WI38 (cell line): ENCODE measurements at regions not wholly inside any gene's neighbourhood (a gene's known extent, or its start where the extent isn't known, plus 50 kb on each side); places are given as distances from the start of the nearest gene placed in this dataset.

Experiments used
- H3K4me3 ChIP-seq: 2 replicates; pipeline ENCODE4 v1.5.1; 2011; ENCODE audit warnings: low read depth, mild to moderate bottlenecking, control low read depth, low read length
- TF ChIP-seq, protein P1 (sequence below): IDR thresholded peaks from 2 replicates; pipeline ENCODE4 v1.5.1; 2012; ENCODE audit warnings: low read depth, mild to moderate bottlenecking, control low read depth, low read length

DNA sequence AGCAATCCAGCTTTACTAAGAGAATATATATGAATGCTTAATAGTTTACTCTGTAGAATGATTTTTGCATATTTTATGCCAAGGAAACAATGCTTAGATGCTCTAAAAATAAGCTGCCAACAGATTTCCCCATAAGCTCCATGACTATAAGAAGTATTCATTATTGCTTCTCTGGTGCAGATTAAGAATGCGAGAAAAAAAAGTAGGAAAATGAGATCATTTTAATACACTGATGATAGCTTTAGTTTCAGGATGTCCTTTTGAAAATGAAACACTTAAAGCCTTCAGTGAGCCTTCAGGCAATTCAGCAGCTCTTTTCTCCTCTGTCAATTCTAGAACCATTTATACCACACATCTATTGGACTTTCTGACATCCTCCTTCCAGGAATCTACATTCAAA is 735.0 kb upstream of the POT1 start:
- TF ChIP-seq, protein P1, sequence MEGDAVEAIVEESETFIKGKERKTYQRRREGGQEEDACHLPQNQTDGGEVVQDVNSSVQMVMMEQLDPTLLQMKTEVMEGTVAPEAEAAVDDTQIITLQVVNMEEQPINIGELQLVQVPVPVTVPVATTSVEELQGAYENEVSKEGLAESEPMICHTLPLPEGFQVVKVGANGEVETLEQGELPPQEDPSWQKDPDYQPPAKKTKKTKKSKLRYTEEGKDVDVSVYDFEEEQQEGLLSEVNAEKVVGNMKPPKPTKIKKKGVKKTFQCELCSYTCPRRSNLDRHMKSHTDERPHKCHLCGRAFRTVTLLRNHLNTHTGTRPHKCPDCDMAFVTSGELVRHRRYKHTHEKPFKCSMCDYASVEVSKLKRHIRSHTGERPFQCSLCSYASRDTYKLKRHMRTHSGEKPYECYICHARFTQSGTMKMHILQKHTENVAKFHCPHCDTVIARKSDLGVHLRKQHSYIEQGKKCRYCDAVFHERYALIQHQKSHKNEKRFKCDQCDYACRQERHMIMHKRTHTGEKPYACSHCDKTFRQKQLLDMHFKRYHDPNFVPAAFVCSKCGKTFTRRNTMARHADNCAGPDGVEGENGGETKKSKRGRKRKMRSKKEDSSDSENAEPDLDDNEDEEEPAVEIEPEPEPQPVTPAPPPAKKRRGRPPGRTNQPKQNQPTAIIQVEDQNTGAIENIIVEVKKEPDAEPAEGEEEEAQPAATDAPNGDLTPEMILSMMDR: no peak
- H3K4me3 ChIP-seq: no peak overlapping the region

DNA sequence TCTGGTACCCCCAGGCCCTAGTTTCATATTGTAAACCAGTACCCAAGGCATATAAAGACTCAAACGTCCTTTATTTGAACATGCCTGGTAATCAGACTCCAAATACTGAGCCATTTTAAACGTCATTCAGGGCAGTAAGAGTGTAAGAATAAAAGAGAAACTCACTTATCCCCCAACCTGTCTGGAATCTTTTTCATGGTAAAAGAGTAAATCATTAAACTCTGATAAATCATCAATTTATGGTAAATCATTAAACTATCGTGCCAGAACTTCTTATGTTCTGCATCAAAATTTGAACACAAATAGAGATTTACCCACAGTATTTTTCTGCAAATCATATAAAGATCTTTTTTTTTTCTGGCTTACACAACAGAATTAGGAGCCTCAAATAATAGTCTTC is 734.3 kb upstream of the POT1 start:
- TF ChIP-seq, protein P1: no peak
- no peak overlapping the region for H3K4me3 ChIP-seq

DNA sequence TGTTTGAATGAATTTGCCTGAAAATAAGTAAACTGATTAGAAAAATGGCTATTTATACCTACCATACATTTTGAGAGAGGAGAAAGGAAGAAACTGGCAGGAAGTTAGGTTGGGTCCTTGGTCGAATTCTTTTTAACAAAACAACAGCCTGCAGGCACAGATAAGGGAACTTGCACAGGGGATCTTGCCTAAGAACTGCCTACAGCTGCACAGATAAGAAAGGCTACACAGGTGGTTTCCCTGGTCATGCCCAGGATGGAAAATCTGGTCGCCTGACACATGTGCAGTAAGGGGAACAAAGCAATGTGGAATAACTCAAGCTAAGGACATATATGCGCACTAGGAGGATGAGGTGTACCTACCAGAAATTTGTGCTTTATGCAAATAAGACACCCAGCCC is 732.1 kb upstream of the POT1 start:
- TF ChIP-seq, protein P1: no peak
- H3K4me3 ChIP-seq: no peak overlapping the region

DNA sequence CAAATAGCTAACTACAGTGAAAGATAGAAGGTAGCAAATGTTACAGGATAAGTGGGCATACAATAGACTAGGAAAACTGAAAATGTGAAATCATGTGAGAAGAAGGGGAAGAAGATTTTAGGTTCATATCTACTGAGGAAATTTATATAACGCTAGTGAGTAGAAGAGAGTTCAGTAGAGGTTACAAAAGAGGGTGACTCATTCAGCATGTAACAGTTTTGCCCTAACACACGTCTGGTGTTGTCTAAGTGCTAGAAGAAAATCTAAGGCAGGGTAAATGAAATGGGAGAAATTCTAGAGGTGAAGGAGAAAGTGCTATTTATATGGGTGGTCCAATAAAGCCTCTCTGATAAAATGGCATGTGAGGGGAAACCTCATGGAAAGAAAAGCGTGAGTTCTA is 731.4 kb upstream of the POT1 start:
- no peak overlapping the region for H3K4me3 ChIP-seq
- TF ChIP-seq, protein P1: no peak

DNA sequence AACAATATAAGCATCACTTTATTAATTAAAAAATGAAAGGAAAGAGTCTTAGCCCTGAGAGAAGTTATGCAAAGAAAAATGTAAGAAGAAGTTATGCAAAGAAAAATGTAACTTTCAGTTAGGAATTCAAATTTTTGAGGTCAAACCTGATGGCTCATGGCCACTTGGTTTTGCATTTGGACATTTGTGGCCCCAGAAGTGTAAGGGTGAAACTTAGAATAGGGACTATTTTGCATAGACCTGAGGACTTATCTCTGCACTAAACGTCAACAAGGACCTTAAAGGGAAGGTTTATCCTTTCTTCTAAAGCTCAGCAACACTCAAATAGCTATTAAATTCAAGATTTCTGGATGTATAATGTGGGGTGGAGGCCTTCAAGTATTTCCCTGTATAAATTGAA is 724.5 kb upstream of the POT1 start:
- H3K4me3 ChIP-seq: no peak overlapping the region
- TF ChIP-seq, protein P1: no peak

DNA sequence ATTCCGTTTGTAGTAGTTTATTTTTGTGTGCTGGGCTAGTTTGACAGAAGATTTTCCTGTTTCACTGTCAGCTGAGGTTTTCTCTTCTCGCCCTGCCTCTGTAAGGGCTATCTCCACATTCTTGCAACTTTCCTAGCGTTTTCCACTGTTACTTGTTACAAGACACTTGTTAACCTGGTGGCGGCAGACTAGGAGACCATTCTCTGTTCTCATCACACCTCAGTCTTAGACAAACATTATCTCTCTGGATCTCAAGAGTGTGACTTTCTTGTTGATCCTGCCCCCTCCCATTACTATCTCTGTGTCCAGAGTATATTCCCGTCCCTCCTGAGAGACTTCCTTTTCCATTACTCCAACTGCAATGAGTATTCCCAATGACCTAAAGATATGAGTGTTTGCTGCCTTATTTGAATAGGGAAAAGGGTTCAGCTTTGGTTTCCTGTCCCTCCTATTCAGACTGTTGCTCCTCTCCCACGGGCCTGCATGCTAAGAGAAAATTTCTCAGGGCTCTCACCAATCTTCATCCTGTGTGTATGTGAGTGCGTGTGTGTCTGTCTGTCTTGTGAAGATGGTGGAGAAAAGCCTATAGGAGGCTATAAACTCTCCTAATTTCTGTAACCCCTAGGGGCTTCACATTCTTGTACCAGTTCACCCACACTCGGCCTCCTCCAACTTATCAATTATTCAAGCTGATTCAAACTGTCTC is 722.4 kb upstream of the POT1 start:
- H3K4me3 ChIP-seq: no peak overlapping the region
- TF ChIP-seq, protein P1: no peak

DNA sequence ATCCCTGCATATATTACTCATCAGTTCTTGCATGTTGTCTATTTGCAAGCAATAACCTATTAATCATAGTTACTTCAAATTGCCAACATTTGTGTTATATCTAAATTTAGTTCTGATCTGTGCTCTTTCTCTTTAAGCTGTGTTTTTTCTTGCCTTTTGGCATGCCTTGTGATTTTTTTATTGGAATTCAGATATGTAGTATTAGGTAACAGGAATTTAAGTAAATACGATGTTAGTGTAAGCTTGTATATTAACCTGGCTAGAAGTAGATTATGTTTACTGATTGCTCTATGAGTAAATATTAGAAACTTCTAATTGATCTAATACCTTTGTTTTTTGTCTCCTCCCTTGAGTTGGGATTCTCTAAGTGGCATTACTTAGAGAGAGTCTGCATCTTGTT is 718.9 kb upstream of the POT1 start:
- TF ChIP-seq, protein P1: no peak

More for the DNA sequence above, 718.9 kb upstream of the POT1 start:
- H3K4me3 ChIP-seq: no peak overlapping the region
